NCI-H524 treated with DMSO at 0.1 percent for 48 hours (cell line): ENCODE measurements at regions not wholly inside any gene's neighbourhood (a gene's known extent, or its start where the extent isn't known, plus 50 kb on each side); places are given as distances from the start of the nearest gene placed in this dataset.
"Not testable (repeated sequence)": the region's sequence is repeated elsewhere in the genome, so short reads cannot be mapped to it uniquely, and the experiment has no call there.

Source experiments
- DNase-seq: peaks from one replicate; lab custom pipeline; 2025; lab: John Stamatoyannopoulos, UW

DNA sequence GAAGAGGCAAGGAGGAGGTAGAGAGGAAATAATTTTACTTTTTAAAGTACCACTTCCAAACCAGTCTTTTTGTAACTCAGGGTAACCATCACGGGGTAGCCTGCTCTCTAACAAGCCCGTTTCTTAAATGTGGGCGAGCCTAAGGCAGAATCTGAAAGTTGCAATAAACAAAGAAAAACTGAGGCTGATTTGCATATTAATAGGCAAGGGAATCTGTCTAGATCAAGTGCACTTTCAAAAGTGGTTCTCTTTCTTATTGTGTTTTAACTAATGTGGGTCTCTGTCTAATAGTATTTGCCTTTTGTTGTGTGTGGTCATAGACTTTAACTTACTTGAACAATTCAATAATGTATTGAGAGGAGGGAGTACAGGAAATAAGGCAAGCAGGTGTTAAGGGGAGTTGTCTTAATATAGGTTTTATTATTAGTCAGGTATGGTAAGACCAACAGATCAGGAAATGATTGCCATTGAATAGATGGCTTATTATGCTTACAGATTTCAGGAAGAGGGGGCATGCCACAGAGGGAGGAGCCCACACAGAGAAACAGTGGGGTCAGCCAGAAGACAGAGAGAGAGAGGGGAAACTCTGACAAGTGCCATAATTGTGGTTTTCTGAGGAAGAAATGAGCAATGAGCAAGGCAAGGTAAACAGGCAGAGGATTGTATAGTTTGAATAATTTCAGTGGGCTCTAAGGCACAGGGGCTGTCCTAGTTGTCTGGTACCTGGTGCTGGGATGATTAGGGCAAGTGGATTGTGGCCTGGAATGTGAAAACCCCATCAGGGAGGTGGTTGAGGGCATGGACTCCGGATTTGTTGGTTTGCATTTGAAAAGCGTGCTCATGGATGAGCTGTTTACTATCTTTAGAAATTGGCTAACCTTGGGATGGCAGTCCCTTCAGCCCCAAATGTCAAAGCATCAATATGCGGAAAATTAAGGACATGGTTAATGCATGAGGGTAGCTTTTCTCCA lies 237.2 kb downstream of the TOX3 start:
- DNase-seq = no peak

DNA sequence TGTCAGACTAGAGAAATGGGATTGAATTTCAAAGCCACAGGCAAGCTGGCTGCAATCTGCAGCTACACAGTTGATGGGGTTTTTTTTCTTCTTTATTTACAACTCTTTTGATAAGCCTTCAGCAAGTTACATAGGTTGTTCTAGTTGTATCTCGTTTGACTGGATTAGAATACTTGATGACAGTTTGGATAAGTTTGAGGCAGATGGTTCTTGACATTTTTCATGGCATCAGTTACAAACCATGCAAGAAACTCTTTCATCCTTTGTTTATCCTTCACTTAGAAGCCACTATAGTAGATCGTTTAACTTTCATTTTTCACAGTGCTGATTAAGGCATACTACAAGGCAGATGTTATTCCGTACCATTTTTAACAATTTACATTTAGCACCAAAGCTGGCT lies 238.9 kb downstream of the TOX3 start:
- DNase-seq = peak; percentile 92

DNA sequence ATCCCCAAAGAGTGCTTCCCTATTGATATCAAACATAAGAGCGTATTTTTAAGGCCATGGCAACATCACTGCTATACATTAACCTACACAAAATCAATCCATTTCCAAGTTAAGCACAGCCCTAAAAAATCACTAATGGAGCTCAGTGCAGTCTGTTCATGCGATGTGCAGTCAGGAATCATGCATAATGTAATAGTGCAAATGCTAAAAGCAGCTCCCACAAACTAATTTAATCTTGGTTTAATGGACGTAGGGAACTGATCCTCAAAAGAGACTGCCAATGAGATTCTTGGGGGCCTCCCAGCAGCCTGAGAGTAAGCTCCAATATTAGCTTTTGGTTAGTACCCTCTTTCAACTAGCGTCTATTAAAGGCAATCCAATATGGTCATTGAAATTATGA lies 245.9 kb downstream of the TOX3 start:
- DNase-seq = peak; percentile 20

DNA sequence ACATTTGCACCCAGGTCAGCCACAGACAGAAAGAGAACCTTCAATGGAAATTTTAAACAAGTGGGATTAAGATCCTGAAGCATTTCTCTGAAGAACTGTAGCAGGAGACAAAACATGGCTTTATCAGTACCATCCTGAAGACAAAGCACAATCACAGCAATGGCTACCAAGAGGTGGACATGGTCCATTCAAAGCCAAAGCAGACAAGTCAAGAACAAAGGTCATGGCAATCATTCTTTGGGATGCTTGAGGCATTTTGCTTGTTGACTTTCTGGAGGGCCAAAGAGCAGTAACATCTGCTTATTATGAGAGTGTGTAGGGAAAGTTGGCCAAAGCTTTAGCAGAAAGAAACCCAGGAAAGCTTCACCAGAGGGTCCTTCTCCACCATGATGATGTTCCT lies 248.2 kb downstream of the TOX3 start:
- no peak for DNase-seq

DNA sequence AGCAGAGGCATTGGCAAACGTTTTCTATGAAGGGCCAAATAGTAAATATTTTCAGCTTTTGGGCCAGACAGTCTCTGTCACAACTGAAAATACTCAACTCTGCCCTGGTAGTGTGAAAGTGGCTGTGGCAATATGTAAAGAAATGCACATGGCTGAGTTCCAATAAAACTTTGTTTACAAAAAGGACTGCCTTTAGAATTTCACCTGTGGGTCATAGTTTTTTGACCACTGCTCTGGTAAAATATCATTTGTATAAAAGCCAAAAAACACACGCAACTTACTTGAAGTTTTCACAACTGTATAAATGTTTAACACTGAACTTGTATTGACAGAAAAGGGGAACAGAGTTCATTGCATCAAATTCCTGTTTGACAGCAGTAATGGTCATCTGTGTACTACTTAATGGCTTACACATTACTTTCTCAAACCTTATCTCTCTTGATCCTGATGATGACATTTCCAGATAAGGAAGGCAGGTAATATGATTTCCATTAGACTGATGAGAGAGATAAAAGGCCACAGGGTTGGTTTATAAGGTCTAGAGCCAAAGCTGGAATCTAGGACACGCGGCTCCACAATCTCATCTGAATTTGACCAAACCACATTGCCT lies 250.1 kb downstream of the TOX3 start:
- DNase-seq = not testable (repeated sequence)

DNA sequence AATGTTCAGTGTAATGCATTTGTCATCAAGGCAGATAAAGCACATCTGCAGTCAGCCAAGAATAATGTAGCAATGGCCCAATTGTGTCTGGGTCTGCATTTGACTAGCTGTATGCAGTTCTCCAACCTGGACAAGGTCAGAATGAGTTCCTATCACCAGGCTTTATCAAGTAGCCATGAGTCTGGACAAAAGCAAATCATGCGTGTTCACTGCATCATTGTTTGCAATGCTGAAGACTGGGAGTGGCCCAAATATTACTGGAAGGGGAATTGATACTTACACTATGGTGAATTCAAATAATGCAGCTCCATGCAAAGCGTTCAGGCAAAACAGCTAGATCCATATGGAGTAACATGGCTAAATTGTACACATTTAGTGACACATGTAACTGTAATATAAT lies 250.9 kb downstream of the TOX3 start:
- DNase-seq = no peak

DNA sequence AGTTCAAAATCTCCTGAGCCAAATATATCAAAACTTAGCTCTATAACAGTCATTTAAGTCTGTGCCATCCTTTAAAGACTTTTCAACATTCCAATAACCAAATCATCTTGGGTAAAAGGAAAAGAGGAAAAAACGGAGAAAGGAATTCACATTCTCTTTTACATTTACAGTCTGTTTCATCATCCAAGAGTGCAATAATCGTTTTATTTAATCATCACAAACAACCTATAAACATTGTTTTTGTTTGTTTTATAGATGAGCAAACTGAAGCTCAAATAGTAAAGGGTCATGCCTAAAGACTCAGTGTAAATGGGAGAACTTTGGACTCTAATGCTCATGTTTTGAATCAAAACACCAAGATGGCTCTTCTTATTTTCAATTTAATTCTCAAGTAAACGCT lies 252.3 kb downstream of the TOX3 start:
- no peak for DNase-seq

DNA sequence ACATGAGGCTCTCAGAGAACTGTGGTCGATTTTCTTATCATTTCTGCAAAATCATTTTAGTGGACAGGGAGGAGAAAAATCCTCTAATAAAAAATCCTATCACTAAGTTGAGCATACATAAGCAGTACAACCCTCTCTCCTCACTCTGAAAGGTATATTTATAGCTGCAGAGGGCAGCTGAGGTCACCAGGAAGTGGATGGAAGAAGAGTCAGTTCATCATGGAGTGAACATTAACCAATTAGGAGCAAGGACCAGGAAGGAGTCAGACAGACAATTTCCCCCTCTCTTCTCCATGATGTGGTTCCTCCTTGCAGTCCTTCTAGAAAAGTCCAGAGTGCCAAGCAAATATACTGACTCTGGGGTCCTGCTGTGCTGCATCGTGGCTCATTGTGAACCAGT lies 253.7 kb downstream of the TOX3 start:
- DNase-seq = no peak

DNA sequence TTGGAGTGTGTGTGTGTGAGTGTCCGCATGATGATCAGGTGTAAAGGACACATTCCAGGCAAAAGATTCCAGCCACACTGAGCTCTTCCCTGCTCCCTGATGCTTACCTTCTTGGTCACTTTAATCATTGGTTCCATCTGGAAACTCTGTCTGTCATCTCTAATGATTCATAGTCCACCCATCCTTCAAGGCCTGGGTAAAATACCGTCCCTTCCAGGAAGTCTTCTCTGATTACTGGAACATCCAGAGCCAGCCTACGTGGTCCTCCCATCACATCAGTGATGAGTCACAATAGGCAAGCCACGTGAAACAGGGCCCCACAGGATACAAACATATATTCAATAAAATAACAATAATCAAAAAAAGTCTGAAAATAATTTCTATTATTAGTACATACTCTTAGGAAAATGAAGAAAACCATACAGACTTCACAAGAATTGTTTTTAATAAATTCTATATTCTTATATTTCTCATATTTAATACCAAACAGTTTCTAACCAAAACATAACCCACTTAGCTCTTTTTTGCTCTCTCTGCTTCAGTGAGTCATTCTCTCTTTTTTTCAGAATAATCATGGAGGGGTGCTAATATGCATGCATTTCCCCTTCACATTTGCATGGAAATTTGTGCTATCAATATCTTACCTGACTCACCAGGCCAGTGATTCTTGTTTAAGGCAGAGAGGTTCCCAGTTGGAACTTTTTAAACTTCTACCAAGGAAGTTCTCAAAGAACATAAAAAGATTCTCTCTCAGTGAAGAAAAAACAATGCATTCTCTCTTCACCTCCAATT lies 263.2 kb downstream of the TOX3 start:
- DNase-seq = no peak

DNA sequence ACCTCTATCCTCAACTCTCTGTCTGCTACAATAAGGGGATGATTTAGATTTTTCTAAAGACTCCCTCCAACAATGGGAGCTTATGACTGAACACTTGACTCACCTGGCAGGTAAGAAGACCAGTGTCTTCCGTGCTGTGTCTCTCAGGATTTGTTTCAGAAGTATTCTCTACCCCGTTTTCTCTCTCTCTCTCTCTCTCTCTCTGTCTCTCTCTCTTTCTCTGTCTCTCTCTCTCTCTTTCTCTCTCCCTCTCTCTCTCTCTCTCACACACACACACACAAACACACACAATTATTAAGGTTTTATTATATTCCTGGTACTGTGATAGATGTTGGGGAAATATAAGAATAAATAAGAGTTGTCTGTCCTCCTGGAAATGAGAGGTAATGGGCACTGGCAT lies 263.9 kb downstream of the TOX3 start:
- DNase-seq = no peak

DNA sequence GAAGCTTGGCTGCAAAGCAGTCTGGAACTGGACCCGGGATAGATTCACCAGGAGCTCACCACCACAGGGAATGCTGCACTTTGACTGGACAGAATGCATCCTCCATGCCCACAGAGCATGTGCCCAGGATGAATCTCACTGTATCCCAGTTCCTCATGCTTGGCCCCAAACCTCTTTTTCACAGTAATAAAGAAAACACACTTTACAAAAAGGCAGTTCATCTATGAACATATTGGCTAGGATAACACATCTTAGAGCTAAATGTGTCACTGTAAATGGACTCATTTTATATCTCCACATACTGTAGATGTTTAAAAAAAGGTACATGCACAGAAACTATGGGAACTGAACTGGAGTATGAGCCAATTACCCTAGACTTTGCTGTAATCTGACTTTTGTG lies 266.9 kb downstream of the TOX3 start:
- DNase-seq = no peak

DNA sequence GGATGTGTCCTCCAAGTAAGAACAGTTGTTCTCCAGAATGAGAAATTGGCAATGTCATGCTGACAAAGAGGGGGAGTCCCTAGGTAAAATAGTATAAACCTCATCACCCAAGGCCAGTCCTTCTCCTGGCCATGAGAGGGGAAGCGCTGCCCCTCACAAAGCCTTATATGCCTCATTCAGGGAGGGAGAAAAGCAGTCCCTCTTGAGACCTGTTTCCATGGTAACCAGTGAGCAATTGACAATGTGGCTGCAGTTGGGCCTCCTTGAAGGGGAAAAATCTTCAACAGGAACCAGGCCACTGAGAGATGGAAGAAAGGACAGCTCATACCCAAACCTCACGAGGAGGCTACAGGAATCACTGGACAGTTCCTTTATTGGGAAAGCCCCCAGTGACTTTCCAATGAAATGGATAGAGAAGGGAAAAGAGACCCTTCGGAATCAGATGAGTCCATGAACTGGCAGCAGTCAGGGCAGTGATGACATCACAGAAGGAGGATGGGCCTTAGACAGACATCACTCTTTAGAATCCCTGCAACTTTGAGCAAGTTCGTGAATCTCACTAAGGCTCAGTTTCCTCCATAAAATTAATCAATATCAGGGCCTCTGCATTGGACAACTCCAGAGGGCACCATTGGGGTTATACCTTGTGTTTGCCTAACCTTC lies 275.7 kb downstream of the TOX3 start:
- DNase-seq = no peak

DNA sequence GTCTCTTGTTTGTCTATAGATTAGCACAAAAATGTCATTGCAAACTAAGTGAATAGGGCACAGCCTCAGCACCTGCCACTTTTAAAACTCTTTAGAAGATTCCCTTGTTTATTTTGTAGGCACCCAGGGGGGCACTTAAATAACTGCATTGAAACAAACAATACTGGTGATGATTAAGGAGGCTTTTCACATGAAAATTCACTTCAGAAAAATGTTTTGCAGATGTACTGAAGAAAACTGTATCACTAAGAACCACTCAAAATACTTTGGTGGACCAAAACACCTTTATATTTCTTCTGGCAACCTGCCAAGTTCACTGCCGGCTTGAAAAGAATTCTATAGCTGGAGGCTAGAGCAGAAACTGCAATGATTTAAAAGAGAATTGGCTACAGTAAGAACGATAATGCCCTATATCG lies 281.5 kb downstream of the TOX3 start:
- no peak for DNase-seq

DNA sequence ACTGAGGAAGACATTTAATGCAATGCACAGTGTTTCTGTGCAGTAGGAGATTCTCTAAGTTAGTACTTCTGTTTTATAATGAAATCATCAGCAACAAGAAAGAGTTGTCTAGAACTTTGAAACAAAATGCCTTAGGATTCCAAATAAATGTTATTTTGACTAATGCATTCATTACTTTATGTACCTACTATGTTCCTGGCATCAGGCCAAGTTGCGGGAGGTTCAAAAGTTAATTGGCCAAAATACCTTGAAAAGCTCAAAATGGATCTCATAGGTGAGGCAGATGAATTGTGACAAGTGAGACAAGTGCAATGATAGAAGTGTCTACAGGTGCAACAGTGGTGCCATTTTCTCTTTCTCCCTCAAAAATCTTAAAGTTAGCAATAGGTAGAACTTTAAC lies 289.4 kb downstream of the TOX3 start:
- DNase-seq = no peak

DNA sequence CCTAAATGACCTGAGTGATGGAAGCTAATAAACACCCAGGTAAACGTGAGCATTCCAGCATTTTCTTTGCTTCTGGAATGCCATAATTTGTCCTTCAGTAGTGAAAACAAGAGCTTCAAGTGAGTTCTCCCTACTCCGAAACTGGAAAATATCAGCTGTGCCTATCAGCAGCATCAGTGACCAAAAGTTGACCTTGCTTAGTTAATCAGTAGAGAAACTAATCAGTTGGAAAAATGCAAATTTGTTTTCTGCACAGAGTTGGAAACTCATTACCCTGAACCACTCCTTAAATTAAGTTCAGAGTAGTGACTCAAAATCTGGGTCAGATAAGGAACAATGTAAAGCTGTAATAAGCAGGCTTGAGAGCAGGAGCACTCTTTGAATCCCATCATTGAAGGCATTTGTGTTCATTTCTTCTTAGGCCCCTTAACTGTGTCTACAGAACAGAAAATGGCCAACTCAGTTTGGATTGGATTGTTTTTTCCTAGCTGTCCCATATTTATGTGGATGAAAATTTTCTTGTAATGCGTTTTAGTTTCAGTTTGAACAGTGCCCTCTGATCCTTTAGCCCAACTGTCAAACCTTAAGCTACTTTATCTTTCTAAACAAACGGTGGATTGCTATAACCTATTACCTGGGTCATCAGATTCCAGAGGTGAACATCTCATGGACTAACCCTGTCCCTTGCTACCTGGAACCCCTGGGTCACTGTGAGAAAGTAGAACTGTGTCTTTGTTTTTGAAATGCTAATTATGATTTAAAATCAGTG lies 290.4 kb downstream of the TOX3 start:
- no peak for DNase-seq

DNA sequence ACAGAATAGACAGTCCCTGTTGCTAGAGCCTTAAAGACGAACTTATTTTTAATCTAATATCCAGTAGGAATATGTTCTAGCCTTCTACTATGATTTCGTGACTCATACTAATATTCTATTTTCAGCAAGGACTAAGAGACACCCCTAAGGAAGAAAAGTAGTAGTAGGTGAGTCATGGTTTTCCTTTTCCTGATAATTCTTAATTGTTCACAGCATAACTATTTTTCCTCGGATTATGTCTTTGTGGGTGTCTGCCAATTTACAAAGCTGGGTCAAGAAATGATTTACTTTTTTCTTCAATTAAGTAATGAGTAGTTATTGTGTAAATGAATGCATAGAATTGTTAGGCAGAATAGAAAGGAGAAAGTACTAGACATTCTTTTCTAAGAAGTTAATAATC lies 292.2 kb downstream of the TOX3 start:
- DNase-seq = no peak

DNA sequence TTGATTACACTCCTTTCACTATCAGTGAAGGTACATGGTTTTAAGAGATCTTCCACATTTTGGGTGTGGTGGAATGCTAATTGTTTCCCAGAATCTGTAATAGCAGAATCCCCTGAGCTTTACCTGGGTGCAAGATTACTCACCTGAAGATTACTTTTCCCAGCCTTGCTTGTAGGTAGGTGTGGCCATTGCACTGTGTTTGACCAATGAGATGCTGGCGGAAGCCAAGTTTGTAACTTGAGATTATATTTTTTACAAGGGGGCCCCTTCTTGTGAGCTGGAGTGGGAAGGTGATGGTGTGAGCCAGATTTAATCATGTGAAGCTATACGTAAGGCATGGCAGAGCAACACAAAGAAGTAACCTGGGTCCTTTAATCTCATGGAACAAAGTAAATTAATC lies 294.3 kb downstream of the TOX3 start:
- DNase-seq = no peak

DNA sequence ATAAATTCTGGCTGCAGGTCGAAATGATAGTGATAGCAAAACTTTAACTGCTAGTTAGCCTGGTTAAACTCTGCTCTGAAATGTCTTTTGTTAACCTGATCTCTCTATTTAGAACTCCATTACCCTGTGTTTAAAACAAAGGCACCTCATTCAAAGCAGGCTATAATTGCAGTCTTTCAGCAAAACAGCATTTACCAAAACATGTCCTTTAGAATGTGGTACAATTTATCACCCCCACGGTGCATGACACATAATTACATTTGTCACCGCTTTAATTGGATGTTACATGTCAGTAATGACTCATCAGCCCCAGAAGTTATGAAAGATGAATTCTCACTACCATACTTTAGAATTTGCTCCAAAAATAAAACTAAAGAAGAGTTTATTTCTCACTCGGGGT lies 295.4 kb downstream of the TOX3 start:
- DNase-seq = no peak

DNA sequence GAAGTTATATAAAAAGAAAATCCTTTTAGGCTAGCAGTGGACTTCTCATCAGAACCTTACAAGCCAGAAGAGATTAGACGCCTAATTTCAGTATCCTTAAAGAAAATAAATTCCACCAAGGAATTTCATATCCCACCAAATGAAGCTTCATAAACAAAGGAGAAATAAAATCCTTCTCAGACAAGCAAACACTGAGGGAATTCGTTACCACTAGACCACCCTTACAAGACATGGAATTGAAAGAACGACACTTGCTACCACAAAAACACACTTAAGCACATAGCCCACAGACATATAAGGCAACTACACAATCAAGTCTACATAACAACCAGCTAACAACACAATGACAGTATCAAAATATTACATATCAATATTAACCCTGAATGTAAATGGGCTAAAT lies 299.2 kb downstream of the TOX3 start:
- DNase-seq = no peak

DNA sequence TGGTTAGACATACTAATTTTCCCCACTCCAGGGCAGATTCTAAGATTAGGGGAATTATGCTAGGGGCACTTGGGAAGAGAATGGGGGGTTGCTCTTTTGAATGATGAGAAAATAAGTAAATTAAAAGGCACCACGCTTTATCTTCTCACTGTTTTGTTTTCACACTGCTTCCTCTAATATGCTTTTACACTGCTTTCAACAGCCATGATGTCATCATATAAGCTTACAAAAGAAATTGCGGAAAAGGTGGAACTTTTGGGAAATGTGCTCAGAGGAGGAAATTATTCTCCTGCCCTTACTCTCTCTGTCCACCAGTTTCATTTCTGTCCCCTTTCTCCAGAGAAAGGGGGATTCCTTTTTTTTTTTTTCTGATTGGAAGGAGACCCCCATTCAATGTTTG lies 308.2 kb downstream of the TOX3 start:
- no peak for DNase-seq

DNA sequence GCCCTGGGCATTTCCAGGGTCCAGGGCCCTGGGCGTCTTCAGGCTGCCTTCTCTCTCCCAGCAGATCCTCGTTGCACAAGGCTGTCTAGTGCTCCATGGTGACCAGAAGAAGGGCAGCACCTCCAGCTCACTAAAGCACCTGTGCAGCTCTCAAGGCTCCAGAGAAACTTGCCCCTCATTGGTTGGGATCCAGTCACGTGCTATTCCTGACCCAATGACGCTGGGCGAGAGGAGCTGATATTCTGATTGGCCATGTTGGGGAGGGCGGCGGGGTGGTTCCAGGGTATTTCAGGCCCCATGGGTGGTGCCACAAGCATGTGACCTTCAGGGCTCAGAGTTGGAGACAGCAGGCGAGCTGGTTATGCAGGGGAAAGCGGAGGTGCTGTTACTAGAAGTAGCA lies 309.1 kb downstream of the TOX3 start:
- DNase-seq = no peak

DNA sequence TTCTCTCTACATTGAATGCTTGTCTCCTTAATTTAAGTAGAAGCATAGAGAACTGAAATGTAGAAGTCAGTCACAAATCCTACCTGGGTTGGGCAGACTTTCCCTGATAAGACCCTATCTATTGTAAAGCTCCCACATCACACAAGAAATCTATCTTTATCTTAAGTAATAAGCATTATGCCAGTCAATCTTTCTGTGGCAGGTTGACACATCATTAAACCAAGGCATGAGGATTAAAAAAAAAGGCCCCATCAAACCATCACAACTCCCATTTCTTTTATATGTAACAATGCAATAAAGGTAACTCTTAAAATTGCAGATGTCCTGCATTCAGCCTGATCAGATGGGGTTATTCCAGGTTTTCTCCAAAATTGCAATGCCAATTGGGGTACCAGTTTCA lies 311.8 kb downstream of the TOX3 start:
- DNase-seq = no peak
